ENCODE measurements at regions not wholly inside any gene's neighbourhood (a gene's known extent, or its start where the extent isn't known, plus 50 kb on each side); places are given as distances from the start of the nearest gene placed in this dataset.
A peak's percentile ranks its signal among the peaks of the same experiment; 100 is the strongest.

- H3K36me3 Mint-ChIP-seq: no peaks in the 10 kb centered on the region
- H3K27me3 Mint-ChIP-seq: no peaks in the 10 kb centered on the region
- ATAC-seq: no peak
- H3K4me1 Mint-ChIP-seq: peaks cover 19% of the 10 kb centered on the region
- no peak overlapping the region for H3K4me3 Mint-ChIP-seq
- no peaks in the 10 kb centered on the region for H3K9me3 Mint-ChIP-seq
- H3K27ac Mint-ChIP-seq: no peak overlapping the region
These were observed 102.9 kb downstream of the DYRK2 start for GRCh38 chr12:67751381-67751928.

GRCh38 chr12:67752226-67752732 lies 103.7 kb downstream of the DYRK2 start:
- Mint-ChIP-seq H3K27ac (no peak overlapping the region), H3K4me1 (peaks cover 28% of the 10 kb centered on the region), H3K36me3 (no peaks in the 10 kb centered on the region), H3K9me3 (no peaks in the 10 kb centered on the region), H3K4me3 (no peak overlapping the region), H3K27me3 (no peaks in the 10 kb centered on the region)
- no peak for ATAC-seq

- Mint-ChIP-seq H3K36me3 (no peaks in the 10 kb centered on the region), H3K4me1 (peaks cover 53% of the 10 kb centered on the region), H3K27ac (peak overlapping the region; percentile 53), H3K27me3 (no peaks in the 10 kb centered on the region), H3K4me3 (no peak overlapping the region), H3K9me3 (no peaks in the 10 kb centered on the region)
- ATAC-seq: no peak
These were observed 106.6 kb downstream of the DYRK2 start for GRCh38 chr12:67754933-67755697.

GRCh38 chr12:67757651-67758050 lies 109.1 kb downstream of the DYRK2 start:
- Mint-ChIP-seq H3K4me3 (no peak overlapping the region), H3K9me3 (no peaks in the 10 kb centered on the region)

DNA sequence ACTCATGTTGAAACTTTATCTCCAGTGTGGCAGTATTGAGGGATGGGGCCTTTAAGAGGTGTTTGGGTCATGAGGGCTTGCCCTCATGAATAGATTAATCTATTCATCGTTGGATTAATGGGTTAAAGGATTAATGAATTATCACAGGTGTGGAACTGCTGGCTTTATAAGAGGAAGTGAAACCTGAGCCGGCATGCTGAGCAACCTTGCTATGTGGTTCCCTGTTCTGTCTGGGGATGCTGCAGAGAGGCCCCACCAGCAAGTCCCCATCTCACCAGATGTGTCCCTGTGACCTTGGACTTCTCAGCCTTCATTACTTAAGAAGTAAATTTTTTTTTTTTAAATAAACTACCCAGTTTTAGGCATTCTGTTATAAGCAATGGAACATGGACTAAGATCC lies 109.6 kb downstream of the DYRK2 start:
- peak; percentile 99 for ATAC-seq
- no peak overlapping the region for H3K4me3 Mint-ChIP-seq
- H3K27me3 Mint-ChIP-seq: no peaks in the 10 kb centered on the region
- H3K27ac Mint-ChIP-seq: no peak overlapping the region
- no peaks in the 10 kb centered on the region for H3K9me3 Mint-ChIP-seq
- H3K4me1 Mint-ChIP-seq: peaks cover 53% of the 10 kb centered on the region
- no peaks in the 10 kb centered on the region for H3K36me3 Mint-ChIP-seq

More at GRCh38 chr12:67757651-67758050, 109.1 kb downstream of the DYRK2 start:
- H3K27ac Mint-ChIP-seq: no peak overlapping the region
- peaks cover 53% of the 10 kb centered on the region for H3K4me1 Mint-ChIP-seq
- H3K27me3 Mint-ChIP-seq: no peaks in the 10 kb centered on the region
- no peak for ATAC-seq
- no peaks in the 10 kb centered on the region for H3K36me3 Mint-ChIP-seq

GRCh38 chr12:67758521-67758920 lies 110.0 kb downstream of the DYRK2 start:
- Mint-ChIP-seq H3K27ac (no peak overlapping the region), H3K4me3 (no peak overlapping the region), H3K9me3 (no peaks in the 10 kb centered on the region), H3K4me1 (peaks cover 53% of the 10 kb centered on the region), H3K27me3 (no peaks in the 10 kb centered on the region), H3K36me3 (no peaks in the 10 kb centered on the region)
- ATAC-seq: no peak

DNA sequence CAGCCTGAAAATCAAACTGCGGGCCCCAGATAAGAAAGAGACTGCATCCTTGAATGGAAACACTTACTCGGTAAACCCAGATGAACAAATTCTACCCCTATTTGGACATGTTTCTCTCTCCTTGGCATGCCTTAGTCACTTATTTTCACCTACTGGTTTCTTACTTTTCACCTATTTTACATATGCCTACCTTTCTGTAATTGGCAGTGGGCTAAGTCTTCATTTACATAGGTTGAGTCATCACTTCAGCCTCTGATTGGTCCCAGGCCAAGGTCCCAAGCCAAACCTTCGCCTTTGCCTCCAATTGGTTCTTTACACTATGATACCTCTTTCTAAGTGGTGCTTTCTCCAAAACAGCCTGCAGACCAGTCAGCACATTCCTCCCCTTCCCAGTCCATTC lies 111.3 kb downstream of the DYRK2 start:
- H3K4me3 Mint-ChIP-seq: no peak overlapping the region
- ATAC-seq: no peak
- no peaks in the 10 kb centered on the region for H3K9me3 Mint-ChIP-seq
- no peaks in the 10 kb centered on the region for H3K36me3 Mint-ChIP-seq
- peaks cover 50% of the 10 kb centered on the region for H3K4me1 Mint-ChIP-seq
- peak overlapping the region; percentile 21 for H3K27ac Mint-ChIP-seq
- H3K27me3 Mint-ChIP-seq: no peaks in the 10 kb centered on the region

DNA sequence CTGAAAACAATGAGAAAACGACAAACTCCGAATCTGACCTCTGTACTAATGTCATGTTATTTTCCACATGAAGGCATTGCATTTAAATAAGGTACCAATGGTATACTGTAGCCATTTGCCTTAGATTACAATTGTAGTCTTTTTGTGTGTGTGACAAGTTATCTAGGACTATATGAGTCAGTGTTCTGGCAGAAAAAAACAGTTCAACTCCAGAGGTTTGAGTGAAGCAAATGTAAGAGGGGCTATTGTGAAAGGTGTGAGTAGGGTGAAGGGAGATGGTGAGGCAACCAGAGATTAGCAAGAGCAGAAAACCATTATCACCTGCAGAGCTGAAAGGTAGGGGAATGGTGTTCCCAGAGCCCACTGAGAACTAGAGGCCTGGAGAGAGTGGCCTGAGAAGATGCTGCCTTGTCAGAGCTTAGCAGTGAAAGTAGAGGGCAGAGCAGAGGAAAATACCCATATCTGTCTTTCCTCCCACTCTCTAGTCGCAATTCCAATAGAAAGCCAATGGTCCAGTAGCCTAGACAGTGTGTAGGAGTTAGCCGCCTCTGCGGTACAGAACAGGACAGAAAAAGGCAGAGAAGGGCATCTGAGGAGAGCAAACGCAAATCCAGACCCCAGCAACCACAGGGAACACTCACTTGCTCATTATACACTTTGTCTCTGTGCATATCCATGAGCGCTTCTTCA lies 112.2 kb downstream of the DYRK2 start:
- H3K4me3 Mint-ChIP-seq: no peak overlapping the region
- H3K4me1 Mint-ChIP-seq: peaks cover 41% of the 10 kb centered on the region
- H3K36me3 Mint-ChIP-seq: no peaks in the 10 kb centered on the region
- no peak for ATAC-seq
- no peaks in the 10 kb centered on the region for H3K9me3 Mint-ChIP-seq
- H3K27ac Mint-ChIP-seq: peak overlapping the region; percentile 2
- H3K27me3 Mint-ChIP-seq: no peaks in the 10 kb centered on the region

DNA sequence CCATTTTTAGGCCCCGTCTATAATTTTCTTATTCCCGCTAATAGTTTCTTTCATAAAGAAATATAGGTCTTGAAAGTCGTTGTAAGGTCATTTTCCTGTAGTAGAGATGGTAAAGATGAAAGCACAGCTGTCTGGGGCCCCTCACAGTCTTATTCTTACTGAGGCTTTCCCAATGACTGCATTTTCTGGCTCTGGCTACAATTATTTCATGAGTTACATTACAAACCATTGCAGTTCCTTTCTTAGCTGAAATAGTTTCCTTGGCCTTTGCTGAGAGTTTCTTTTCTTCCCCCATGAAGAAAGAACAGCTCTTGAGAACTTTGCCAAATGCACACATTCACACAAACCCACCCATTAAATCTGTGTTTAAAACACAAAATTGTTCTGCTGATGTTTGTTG lies 113.0 kb downstream of the DYRK2 start:
- H3K27me3 Mint-ChIP-seq: no peaks in the 10 kb centered on the region
- H3K27ac Mint-ChIP-seq: no peak overlapping the region
- no peaks in the 10 kb centered on the region for H3K9me3 Mint-ChIP-seq
- no peaks in the 10 kb centered on the region for H3K36me3 Mint-ChIP-seq
- peaks cover 33% of the 10 kb centered on the region for H3K4me1 Mint-ChIP-seq
- no peak overlapping the region for H3K4me3 Mint-ChIP-seq
- no peak for ATAC-seq

DNA sequence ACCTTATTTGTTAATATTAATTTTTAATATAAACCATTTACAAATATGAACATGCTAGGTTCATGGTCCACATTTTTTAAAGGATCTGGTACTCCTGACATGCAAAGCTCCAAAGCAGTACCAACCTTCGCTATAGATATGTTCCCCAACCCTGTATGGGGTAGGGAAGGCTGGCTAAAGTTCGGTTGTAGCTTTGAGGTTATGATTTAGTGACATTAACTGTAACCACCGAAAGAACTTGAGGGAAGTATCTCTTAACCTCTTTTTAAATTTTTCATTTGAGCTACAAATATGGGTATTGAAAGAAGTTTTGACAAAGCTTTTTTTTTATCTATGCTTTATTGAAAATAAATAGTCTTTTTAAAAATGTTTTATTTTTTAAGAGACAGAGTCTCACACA lies 115.5 kb downstream of the DYRK2 start:
- no peak overlapping the region for H3K27ac Mint-ChIP-seq
- no peaks in the 10 kb centered on the region for H3K9me3 Mint-ChIP-seq
- H3K36me3 Mint-ChIP-seq: no peaks in the 10 kb centered on the region
- no peak for ATAC-seq
- H3K4me1 Mint-ChIP-seq: peaks cover 11% of the 10 kb centered on the region
- H3K4me3 Mint-ChIP-seq: no peak overlapping the region
- no peaks in the 10 kb centered on the region for H3K27me3 Mint-ChIP-seq

DNA sequence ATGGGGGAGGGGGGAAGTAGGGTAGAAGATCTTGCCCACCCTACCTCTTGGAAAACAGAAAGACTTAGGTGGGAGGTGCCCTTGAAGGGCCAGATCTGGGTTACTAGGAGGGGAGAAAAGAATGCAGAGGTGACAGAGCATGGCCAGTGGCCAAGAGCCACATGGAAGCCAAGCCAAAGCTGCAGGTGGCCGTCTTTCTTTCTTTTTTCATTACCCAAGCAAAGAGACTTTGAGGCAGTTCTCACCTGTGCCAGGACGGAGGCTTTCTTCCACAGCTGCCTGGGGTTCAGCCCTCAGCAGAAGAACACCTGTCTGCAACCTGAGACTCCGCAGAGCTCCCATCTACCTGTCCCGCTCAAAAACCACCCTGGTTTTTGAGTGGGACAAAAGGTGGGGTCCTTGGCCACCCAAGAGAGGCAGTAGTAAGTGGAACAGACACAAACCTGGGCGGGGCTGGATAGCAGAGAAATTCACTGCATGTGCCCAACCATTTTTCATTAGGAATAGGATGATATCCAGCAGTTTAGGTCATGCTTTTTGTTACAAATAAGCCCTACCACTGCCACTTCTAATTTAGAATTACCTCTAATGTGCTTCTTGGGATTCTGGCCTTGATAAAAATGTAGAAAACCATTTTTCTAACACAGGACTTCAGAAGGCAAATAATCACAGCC lies 116.5 kb downstream of the DYRK2 start:
- no peaks in the 10 kb centered on the region for H3K9me3 Mint-ChIP-seq
- no peak overlapping the region for H3K4me3 Mint-ChIP-seq
- no peaks in the 10 kb centered on the region for H3K27me3 Mint-ChIP-seq
- no peak overlapping the region for H3K27ac Mint-ChIP-seq
- no peaks in the 10 kb centered on the region for H3K36me3 Mint-ChIP-seq
- ATAC-seq: no peak
- H3K4me1 Mint-ChIP-seq: peaks cover under 1% of the 10 kb centered on the region

DNA sequence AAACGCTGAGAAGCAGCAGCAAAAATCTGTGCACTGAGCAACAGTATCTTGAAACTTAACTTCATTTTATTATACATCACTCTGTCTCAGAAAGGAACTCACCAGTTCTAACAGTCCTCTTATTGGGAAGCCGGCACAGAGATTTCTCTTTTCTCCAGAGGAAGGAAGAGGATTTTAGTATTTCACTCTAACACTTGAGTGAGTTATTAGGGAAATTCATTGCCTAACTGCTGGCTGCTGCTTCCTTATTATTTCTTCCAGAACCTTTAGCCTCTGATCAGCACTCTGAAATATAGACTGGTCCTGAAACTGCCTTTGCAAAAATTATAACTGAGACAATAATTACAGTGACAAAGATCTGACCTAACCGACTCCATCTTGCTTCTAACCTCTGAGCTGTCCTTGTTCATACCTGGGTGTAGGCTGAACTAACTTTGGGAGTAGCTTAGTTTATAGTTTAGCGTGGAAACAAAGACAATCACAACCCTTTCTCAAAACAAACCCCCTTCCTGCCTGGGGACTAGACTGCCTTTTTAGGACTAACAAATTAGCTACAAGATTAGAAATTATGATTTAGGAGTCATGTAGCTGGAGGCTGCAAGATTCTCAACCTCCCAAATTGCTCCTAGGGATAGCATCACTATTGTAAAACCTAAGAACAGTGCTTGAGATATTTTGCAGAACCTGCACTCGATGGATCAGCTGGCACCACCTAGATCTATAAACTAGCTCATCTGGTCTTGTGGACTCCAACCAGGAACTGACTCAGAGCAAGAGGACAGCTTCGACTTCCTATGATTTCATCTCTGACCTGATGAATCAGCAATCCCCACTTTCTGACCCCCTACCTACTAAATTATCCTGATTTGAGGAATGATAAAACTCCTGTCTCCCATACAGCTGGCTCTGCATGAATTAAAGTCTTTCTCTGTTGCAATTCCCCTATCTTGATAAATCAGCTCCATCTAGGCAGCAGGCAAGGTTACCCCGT lies 117.5 kb downstream of the DYRK2 start:
- Mint-ChIP-seq H3K27ac (no peak overlapping the region), H3K36me3 (no peaks in the 10 kb centered on the region)
- ATAC-seq: no peak

DNA sequence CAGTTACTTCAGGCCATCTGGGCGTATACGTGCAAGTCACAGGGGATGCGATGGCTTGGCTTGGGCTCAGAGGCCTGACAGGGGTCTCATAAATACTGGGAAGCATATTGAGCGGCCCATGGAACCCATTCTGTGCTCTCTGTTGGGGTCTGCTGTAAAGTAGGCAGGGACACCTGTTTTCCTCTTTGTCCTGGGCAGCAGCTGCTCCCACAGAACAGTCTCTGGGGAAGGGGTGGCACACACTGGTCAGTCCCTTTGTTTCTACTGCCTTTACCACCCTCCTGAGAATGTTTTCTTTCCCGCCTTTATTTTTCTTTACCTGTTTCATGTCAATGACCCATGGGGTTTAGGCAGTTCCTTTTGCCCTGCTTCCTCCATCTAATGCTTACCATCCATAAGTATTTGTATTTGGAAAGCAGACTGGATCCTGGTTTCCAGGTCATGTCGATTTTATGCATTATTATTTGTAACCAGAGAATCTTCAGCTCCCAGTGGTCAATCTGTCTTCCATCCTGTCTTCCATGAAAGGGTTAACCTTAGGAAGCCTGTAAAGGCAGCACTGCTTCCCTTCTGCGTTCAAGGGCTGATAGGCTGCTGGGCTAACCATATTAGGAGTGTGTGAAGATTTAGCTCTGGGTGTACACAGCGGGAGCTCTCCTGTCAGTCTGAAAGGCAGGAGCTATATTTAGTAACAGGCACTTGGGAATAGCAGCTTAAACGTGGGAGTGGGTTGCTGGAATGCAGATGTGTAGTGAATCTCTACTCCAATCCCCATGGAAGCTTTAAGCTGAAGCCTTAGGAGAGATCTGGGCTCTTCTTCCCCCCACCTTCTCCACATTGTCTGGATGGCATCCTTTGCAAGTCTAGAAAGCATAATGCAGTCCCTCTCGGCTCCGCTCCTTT lies 124.0 kb downstream of the DYRK2 start:
- no peak for ATAC-seq
- H3K4me3 Mint-ChIP-seq: no peak overlapping the region
- H3K9me3 Mint-ChIP-seq: no peaks in the 10 kb centered on the region
- peaks cover 7% of the 10 kb centered on the region for H3K4me1 Mint-ChIP-seq
- H3K27me3 Mint-ChIP-seq: no peaks in the 10 kb centered on the region
- no peak overlapping the region for H3K27ac Mint-ChIP-seq
- no peaks in the 10 kb centered on the region for H3K36me3 Mint-ChIP-seq

More for the DNA sequence above, 117.5 kb downstream of the DYRK2 start:
- Mint-ChIP-seq H3K9me3 (no peaks in the 10 kb centered on the region), H3K27me3 (no peaks in the 10 kb centered on the region), H3K4me1 (no peaks in the 10 kb centered on the region), H3K4me3 (no peak overlapping the region)
